Right lobe of liver (tissue), 4 donors: ENCODE measurements at regions not wholly inside any gene's neighbourhood (a gene's known extent, or its start where the extent isn't known, plus 50 kb on each side); places are given as distances from the start of the nearest gene placed in this dataset.

Experiments used
- CTCF ChIP-seq, 4 donors: fragments of 200-600 bp in 3 of 4; fragments of 450-650 bp in 1 of 4; IDR thresholded peaks; one replicate each; pipeline versions ENCODE4 v1.5.1 to v1.8.0; 2016 to 2022; ENCODE audit warnings: antibody characterized with exemption in 4 of 4, mild to moderate bottlenecking in 2 of 4
- POLR2A ChIP-seq: fragments of 450-650 bp; IDR thresholded peaks from one replicate; pipeline ENCODE4 v1.6.1; 2017; ENCODE audit warnings: antibody characterized with exemption, mild to moderate bottlenecking
- donor health status: DM: no; HTN: no; CAD: no.
- donor health status: DM: no; HTN: no; CAD: no.
- donor health status: DM: no; HTN: yes; CAD: no.

DNA sequence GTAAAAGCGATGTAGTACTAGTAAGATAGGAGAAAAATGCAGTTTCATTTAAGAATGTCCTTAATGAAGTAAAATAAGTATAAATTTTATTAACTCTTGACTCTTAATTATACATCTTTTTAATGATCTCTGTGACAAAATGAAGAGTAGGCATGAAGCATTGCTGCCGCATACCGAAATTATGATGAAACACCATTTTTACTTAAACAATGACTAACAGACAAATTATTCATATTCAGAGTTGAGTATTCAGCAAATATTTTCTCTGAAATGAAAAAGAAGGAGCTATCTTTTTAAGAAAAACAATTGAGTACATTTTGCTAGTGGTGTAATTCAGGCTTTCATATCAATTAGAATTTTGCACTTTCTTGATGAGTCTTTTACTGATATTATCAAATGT is 150.6 kb upstream of the DOCK10 start:
- TF ChIP-seq CTCF (IDR thresholded peaks at IDR 0.05) (no peak), POLR2A (no peak)
